A549 (cell line): ENCODE measurements at regions not wholly inside any gene's neighbourhood (a gene's known extent, or its start where the extent isn't known, plus 50 kb on each side); places are given as distances from the start of the nearest gene placed in this dataset.
"Not testable (repeated sequence)": the region's sequence is repeated elsewhere in the genome, so short reads cannot be mapped to it uniquely, and the experiment has no call there.

Experiments used
- ATAC-seq, 2 experiments: fragments of 200-7000 bp in 1 of 2; fragments of >200 bp in 1 of 2; cut with Nextera tagmentation in 1 of 2; cut with Tn5 transposase in 1 of 2; 3 replicates each; pipeline versions ENCODE4 v1.8.0 to v1.9.1; 2018 to 2020; ENCODE audit warnings: mild to moderate bottlenecking in 1 of 2, moderate library complexity in 1 of 2
- CTCF ChIA-PET: fragments of 300-600 bp; sonication (Branson Sonifier 250); formaldehyde crosslinking; extraction: SDS; loops from one replicate; lab custom pipeline; 2021; ENCODE audit warnings: antibody characterized with exemption, inconsistent platforms; lab: Yijun Ruan, JAX
- POLR2A ChIA-PET: fragments of 350-600 bp; formaldehyde crosslinking; extraction: SDS; loops from one replicate; lab custom pipeline; 2021; ENCODE audit warnings: antibody characterized with exemption, inconsistent platforms; lab: Yijun Ruan, JAX
- DNase-seq, 2 experiments: peaks; one replicate each; pipeline versions ENCODE4 v3.0.0 to v3.0.0-alpha.2; 2011 to 2016; ENCODE audit warnings: low read depth in 1 of 2, low spot score in 1 of 2
- FAIRE-seq: peaks from 2 replicates; lab custom pipeline; 2011; peaks lifted over from hg19 to GRCh38; lab: Jason Lieb, UNC
- H3K27ac ChIP-seq, 2 experiments: fragments of >200 bp; sonication (Bioruptor Twin); formaldehyde crosslinking; 3 replicates each; pipeline ENCODE4 v1.5.1; 2016 to 2017
- H3K4me1 ChIP-seq: fragments of >200 bp; sonication (Bioruptor Twin); formaldehyde crosslinking; 3 replicates; pipeline ENCODE4 v1.6.1; 2016
- H3K4me2 ChIP-seq: fragments of >200 bp; sonication (Bioruptor Twin); formaldehyde crosslinking; 3 replicates; pipeline ENCODE4 v1.6.1; 2016
- H3K4me3 ChIP-seq: fragments of >200 bp; sonication (Bioruptor Twin); formaldehyde crosslinking; 3 replicates; pipeline ENCODE4 v1.5.1; 2016
- H3K9me3 ChIP-seq: fragments of >200 bp; sonication (Bioruptor Twin); formaldehyde crosslinking; 3 replicates; pipeline ENCODE4 v1.6.1; 2016
- CBX2 ChIP-seq: fragments of 200-600 bp; sonication (generic); IDR thresholded peaks from 2 replicates; pipeline ENCODE4 v1.6.1; 2016; ENCODE audit warnings: low read depth, mild to moderate bottlenecking, borderline replicate concordance
- CTCF ChIP-seq: fragments of >200 bp; sonication (Bioruptor Twin); formaldehyde crosslinking; IDR thresholded peaks from 3 replicates; pipeline ENCODE4 v1.5.1; 2016
- EHF ChIP-seq: fragments of 250-450 bp; sonication (Bioruptor Pico); IDR thresholded peaks from 2 replicates; pipeline ENCODE4 v1.5.0; 2020; ENCODE audit warnings: mild to moderate bottlenecking
- EHMT2 ChIP-seq: fragments of 200-600 bp; sonication (generic); IDR thresholded peaks from 2 replicates; pipeline ENCODE4 v1.6.1; 2016; ENCODE audit warnings: antibody characterized with exemption, low read depth, mild to moderate bottlenecking, moderate library complexity
- EP300 ChIP-seq, 2 experiments: fragments of >200 bp; sonication (Bioruptor Twin); formaldehyde crosslinking; IDR thresholded peaks; 2 replicates in 1 of 2; 3 replicates in 1 of 2; pipeline ENCODE4 v1.6.1; 2016 to 2017
- HOXB13 ChIP-seq: fragments of 250-450 bp; sonication (Bioruptor Pico); IDR thresholded peaks from 2 replicates; pipeline ENCODE4 v1.5.0; 2020; ENCODE audit warnings: low read depth, mild to moderate bottlenecking, moderate library complexity
- JUN ChIP-seq, 2 experiments: fragments of >200 bp; sonication (Bioruptor Twin); formaldehyde crosslinking; IDR thresholded peaks; 2 replicates in 1 of 2; 3 replicates in 1 of 2; pipeline ENCODE4 v1.6.1; 2016 to 2017
- MAX ChIP-seq: IDR thresholded peaks from 2 replicates; pipeline ENCODE4 v1.6.1; 2012
- MAZ ChIP-seq: fragments of 150-350 bp; IDR thresholded peaks from 2 replicates; pipeline ENCODE4 v1.6.1; 2014; ENCODE audit warnings: antibody characterized with exemption, low read depth, low read length, borderline replicate concordance
- MYC ChIP-seq: IDR thresholded peaks from 2 replicates; pipeline ENCODE4 v1.6.1; 2012; ENCODE audit warnings: mild to moderate bottlenecking, inconsistent platforms, low read length, improper control_type of control experiment, borderline replicate concordance
- NFE2L2 ChIP-seq: fragments of 150-350 bp; conservative IDR thresholded peaks from 2 replicates; pipeline ENCODE4 v1.6.1; 2014; ENCODE audit warnings: low read length
- NPAS2 ChIP-seq: fragments of 250-450 bp; sonication (Bioruptor Pico); IDR thresholded peaks from 2 replicates; pipeline ENCODE4 v1.8.0; 2022; ENCODE audit warnings: mild to moderate bottlenecking, moderate library complexity, borderline replicate concordance
- PHF8 ChIP-seq: fragments of 200-600 bp; sonication (generic); IDR thresholded peaks from 2 replicates; pipeline ENCODE4 v1.6.1; 2016; ENCODE audit warnings: low read depth, mild to moderate bottlenecking, antibody characterized with exemption, moderate library complexity, borderline replicate concordance
- RAD21 ChIP-seq, 2 experiments: fragments of >200 bp in 1 of 2; sonication (Bioruptor Twin) in 1 of 2; formaldehyde crosslinking in 1 of 2; IDR thresholded peaks in 1 of 2; conservative IDR thresholded peaks in 1 of 2; 2 replicates in 1 of 2; 3 replicates in 1 of 2; pipeline ENCODE4 v1.6.1; 2012 to 2018; ENCODE audit warnings: inconsistent platforms in 1 of 2
- RCOR1 ChIP-seq: fragments of 150-350 bp; IDR thresholded peaks from 2 replicates; pipeline ENCODE4 v1.6.1; 2014; ENCODE audit warnings: antibody characterized with exemption, low read length, low read depth
- RFX5 ChIP-seq: fragments of 450-650 bp; IDR thresholded peaks from 2 replicates; pipeline ENCODE4 v1.7.1; 2014; ENCODE audit warnings: antibody characterized with exemption, mild to moderate bottlenecking, moderate library complexity
- SMC3 ChIP-seq: fragments of >200 bp; sonication (Bioruptor Twin); formaldehyde crosslinking; IDR thresholded peaks from 3 replicates; pipeline ENCODE4 v1.6.1; 2018; ENCODE audit warnings: inconsistent platforms
- WGBS: methylation state at CpG from one replicate; pipeline ENCODE4 v1.1.6; 2017; ENCODE audit errors: missing lambda C conversion rate; 5-methylcytosine and 5-hydroxymethylcytosine counted together
- TF ChIP-seq, protein P1 (sequence below): fragments of 250-450 bp; sonication (Bioruptor Pico); IDR thresholded peaks from 2 replicates; pipeline ENCODE4 v1.5.0; 2021; ENCODE audit warnings: mild to moderate bottlenecking, moderate library complexity, borderline replicate concordance

GRCh38 chr3:170806141-170806540 lies 63.9 kb downstream of the RPL22L1 start:
- no peak for TF ChIP-seq HOXB13 (CRISPR knock-in tag)
- no peak for TF ChIP-seq CTCF
- POLR2A ChIA-PET: no interaction called here
- no peak for DNase-seq
- no peak for ATAC-seq
- no peaks in the 10 kb centered on the region for H3K9me3 ChIP-seq
- H3K4me3 ChIP-seq: no peak overlapping the region
- 92% methylated on average over 5 of the region's 5 CpGs for WGBS
- no peak for FAIRE-seq
- CTCF ChIA-PET: interaction anchor here (3.1 kb wide), 1 partner anchor 392 kb away, joined by 10 read pairs; no protein-coding TSS in a partner anchor
- peaks cover 6% of the 10 kb centered on the region for H3K4me1 ChIP-seq
- no peak overlapping the region for H3K27ac ChIP-seq
- no peak overlapping the region for H3K4me2 ChIP-seq

DNA sequence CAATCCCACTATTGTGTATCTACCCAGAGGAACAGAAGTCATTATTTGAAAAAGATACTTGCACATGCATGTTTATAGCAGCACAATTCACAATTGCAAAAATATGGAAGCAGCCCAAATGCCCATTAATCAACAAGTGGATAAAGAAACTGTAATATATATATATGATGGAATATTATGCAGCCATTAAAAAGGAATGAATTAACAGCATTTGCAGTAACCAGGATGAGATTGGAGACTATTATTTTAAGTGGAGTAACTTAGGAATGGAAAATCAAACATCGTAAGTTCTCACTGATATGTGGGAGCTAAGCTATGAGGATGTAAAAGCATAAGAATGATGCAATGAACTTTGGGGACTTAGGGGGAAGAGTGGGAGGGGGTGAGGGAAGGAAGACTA lies 64.7 kb downstream of the RPL22L1 start:
- POLR2A ChIA-PET, H3K4me3 ChIP-seq, H3K4me1 ChIP-seq, H3K4me2 ChIP-seq, H3K9me3 ChIP-seq, FAIRE-seq, ATAC-seq, DNase-seq, H3K27ac ChIP-seq: not testable (repeated sequence)
- CTCF ChIA-PET: interaction anchor here (2.4 to 3.1 kb wide), 2 partner anchors 391 to 395 kb away, joined by 7 to 10 read pairs; no protein-coding TSS in a partner anchor
- 81% methylated on average over 1 of the region's 1 CpG for WGBS

DNA sequence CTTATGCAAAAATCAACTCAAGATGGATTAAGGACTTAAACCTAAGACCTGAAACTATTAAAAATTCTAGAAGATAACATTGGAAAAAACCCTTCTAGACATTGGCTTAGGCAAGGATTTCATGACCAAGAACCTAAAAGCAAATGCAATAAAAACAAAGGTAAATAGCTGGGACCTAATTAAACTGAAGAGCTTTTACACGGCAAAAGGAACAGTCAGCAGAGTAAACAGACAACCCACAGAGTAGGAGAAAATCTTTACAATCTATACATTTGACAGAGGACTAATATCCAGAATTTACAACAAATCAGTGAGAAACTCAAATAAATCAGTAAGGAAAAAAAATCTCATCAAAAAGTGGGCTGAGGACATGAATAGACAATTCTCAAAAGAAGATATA lies 65.4 kb downstream of the RPL22L1 start:
- ATAC-seq: not testable (repeated sequence)
- WGBS: 47% methylated on average over 1 of the region's 1 CpG

GRCh38 chr3:170804078-170804477 lies 65.9 kb downstream of the RPL22L1 start:
- no peak for ATAC-seq
- TF ChIP-seq MAX (no peak), RFX5 (no peak), PHF8 (no peak), EHF (CRISPR knock-in tag) (no peak), RCOR1 (no peak), JUN (IDR thresholded peaks at IDR 0.05) (no peak), CTCF (no peak), SMC3 (no peak), MAZ (no peak), EP300 (IDR thresholded peaks at IDR 0.05) (no peak), EHMT2 (no peak), RAD21 (conservative IDR thresholded peaks at IDR 0.05 in 1 of 2, IDR thresholded peaks at IDR 0.05 in 1 of 2) (no peak), NPAS2 (CRISPR knock-in tag) (no peak), MYC (no peak), CBX2 (no peak), NFE2L2 (no peak)
- TF ChIP-seq, protein P1, sequence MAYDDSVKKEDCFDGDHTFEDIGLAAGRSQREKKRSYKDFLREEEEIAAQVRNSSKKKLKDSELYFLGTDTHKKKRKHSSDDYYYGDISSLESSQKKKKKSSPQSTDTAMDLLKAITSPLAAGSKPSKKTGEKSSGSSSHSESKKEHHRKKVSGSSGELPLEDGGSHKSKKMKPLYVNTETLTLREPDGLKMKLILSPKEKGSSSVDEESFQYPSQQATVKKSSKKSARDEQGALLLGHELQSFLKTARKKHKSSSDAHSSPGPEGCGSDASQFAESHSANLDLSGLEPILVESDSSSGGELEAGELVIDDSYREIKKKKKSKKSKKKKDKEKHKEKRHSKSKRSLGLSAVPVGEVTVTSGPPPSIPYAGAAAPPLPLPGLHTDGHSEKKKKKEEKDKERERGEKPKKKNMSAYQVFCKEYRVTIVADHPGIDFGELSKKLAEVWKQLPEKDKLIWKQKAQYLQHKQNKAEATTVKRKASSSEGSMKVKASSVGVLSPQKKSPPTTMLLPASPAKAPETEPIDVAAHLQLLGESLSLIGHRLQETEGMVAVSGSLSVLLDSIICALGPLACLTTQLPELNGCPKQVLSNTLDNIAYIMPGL: no peak
- H3K4me2 ChIP-seq: no peak overlapping the region
- H3K4me1 ChIP-seq: no peaks in the 10 kb centered on the region; the same call in 2 of the 3 replicates
- H3K9me3 ChIP-seq: no peaks in the 10 kb centered on the region
- H3K27ac ChIP-seq: no peak overlapping the region
- POLR2A ChIA-PET: no interaction called here
- no peak for DNase-seq
- H3K4me3 ChIP-seq: no peak overlapping the region
- CTCF ChIA-PET: interaction anchor here (0.9 to 2.8 kb wide), 3 partner anchors 8 to 393 kb away, joined by 3 to 21 read pairs (median 7); no protein-coding TSS in a partner anchor
- no peak for FAIRE-seq

More for the DNA sequence above, 65.4 kb downstream of the RPL22L1 start:
- H3K27ac ChIP-seq, H3K4me1 ChIP-seq, POLR2A ChIA-PET, FAIRE-seq, H3K9me3 ChIP-seq, DNase-seq, H3K4me3 ChIP-seq, H3K4me2 ChIP-seq: not testable (repeated sequence)
- CTCF ChIA-PET: interaction anchor here (2.4 kb wide), 1 partner anchor 394 kb away, joined by 7 read pairs; no protein-coding TSS in a partner anchor
